ENCODE measurements at regions not wholly inside any gene's neighbourhood (a gene's known extent, or its start where the extent isn't known, plus 50 kb on each side); places are given as distances from the start of the nearest gene placed in this dataset.

GRCh38 chr21:22019766-22020165 lies 1021.6 kb downstream of the NCAM2 start:
- Mint-ChIP-seq H3K4me3 (no peak overlapping the region), H3K9me3 (peaks cover 22% of the 10 kb centered on the region), H3K4me1 (no peaks in the 10 kb centered on the region), H3K27me3 (ENCODE audit: low read depth) (no peaks in the 10 kb centered on the region), H3K27ac (no peak overlapping the region), H3K36me3 (peaks cover 7% of the 10 kb centered on the region)
- ChIA-PET POLR2A (no interaction called here), CTCF (no interaction called here)
- TF ChIP-seq MXD4 (CRISPR knock-in tag; IDR thresholded peaks at IDR 0.05; ENCODE audit: borderline replicate concordance) (no peak), TEAD4 (CRISPR knock-in tag; IDR thresholded peaks at IDR 0.05) (no peak), TP53 (CRISPR knock-in tag; IDR thresholded peaks at IDR 0.05) (no peak), AFF4 (CRISPR knock-in tag; IDR thresholded peaks at IDR 0.05; ENCODE audit: borderline replicate concordance) (no peak), HMGA2 (CRISPR knock-in tag; IDR thresholded peaks at IDR 0.05) (no peak), E2F1 (CRISPR knock-in tag; IDR thresholded peaks at IDR 0.05) (no peak), SMAD3 (CRISPR knock-in tag; IDR thresholded peaks at IDR 0.05; ENCODE audit: borderline replicate concordance) (no peak), RORB (CRISPR knock-in tag; IDR thresholded peaks at IDR 0.05) (no peak), TEAD1 (CRISPR knock-in tag; IDR thresholded peaks at IDR 0.05) (no peak), USF1 (CRISPR knock-in tag; IDR thresholded peaks at IDR 0.05) (no peak), ZNF138 (CRISPR knock-in tag; conservative IDR thresholded peaks at IDR 0.05) (no peak), ZBTB43 (CRISPR knock-in tag; IDR thresholded peaks at IDR 0.05) (no peak), E2F4 (CRISPR knock-in tag; IDR thresholded peaks at IDR 0.05; ENCODE audit: borderline replicate concordance, low read depth) (no peak), NFATC4 (CRISPR knock-in tag; IDR thresholded peaks at IDR 0.05) (no peak), IRF1 (CRISPR knock-in tag; IDR thresholded peaks at IDR 0.05) (no peak), JAZF1 (CRISPR knock-in tag; IDR thresholded peaks at IDR 0.05) (no peak), ZNF671 (CRISPR knock-in tag; IDR thresholded peaks at IDR 0.05) (no peak)
- no peak for ATAC-seq
- no peak for DNase-seq (ENCODE audit: low spot score)

GRCh38 chr21:22020221-22020620 lies 1022.0 kb downstream of the NCAM2 start:
- CTCF ChIA-PET: no interaction called here
- DNase-seq (ENCODE audit: low spot score): no peak
- no peak for TF ChIP-seq STAT6 (CRISPR knock-in tag; conservative IDR thresholded peaks at IDR 0.05; ENCODE audit: low read depth)
- TF ChIP-seq ZNF425 (CRISPR knock-in tag; conservative IDR thresholded peaks at IDR 0.05): no peak
- TF ChIP-seq ZNF317 (CRISPR knock-in tag; IDR thresholded peaks at IDR 0.05; ENCODE audit: borderline replicate concordance, low read depth): no peak
- TF ChIP-seq IRF1 (CRISPR knock-in tag; IDR thresholded peaks at IDR 0.05): no peak
- no peak for TF ChIP-seq CREM (CRISPR knock-in tag; IDR thresholded peaks at IDR 0.05)
- TF ChIP-seq FOXP1 (CRISPR knock-in tag; IDR thresholded peaks at IDR 0.05; ENCODE audit: borderline replicate concordance): no peak

More at GRCh38 chr21:22020221-22020620, 1022.0 kb downstream of the NCAM2 start:
- H3K27me3 Mint-ChIP-seq (ENCODE audit: low read depth): no peaks in the 10 kb centered on the region
- POLR2A ChIA-PET: no interaction called here
- no peaks in the 10 kb centered on the region for H3K4me1 Mint-ChIP-seq
- H3K36me3 Mint-ChIP-seq: peaks cover 7% of the 10 kb centered on the region
- no peak overlapping the region for H3K27ac Mint-ChIP-seq
- H3K4me3 Mint-ChIP-seq: no peak overlapping the region
- ATAC-seq: no peak
- H3K9me3 Mint-ChIP-seq: peaks cover 19% of the 10 kb centered on the region

All from WTC11 (cell line).